ENCODE measurements at regions not wholly inside any gene's neighbourhood (a gene's known extent, or its start where the extent isn't known, plus 50 kb on each side); places are given as distances from the start of the nearest gene placed in this dataset.
"Not testable (repeated sequence)": the region's sequence is repeated elsewhere in the genome, so short reads cannot be mapped to it uniquely, and the experiment has no call there.

GRCh38 chr22:48483764-48484528 lies 1343.7 kb downstream of the BRD1 start:
- no peak overlapping the region for H3K27ac ChIP-seq
- no peak for TF ChIP-seq CTCF (conservative IDR thresholded peaks at IDR 0.05)

- no peak overlapping the region for H3K27ac ChIP-seq
- no peak for TF ChIP-seq CTCF (conservative IDR thresholded peaks at IDR 0.05)
Observed at GRCh38 chr22:48482771-48483170, 1344.9 kb downstream of the BRD1 start.

DNA sequence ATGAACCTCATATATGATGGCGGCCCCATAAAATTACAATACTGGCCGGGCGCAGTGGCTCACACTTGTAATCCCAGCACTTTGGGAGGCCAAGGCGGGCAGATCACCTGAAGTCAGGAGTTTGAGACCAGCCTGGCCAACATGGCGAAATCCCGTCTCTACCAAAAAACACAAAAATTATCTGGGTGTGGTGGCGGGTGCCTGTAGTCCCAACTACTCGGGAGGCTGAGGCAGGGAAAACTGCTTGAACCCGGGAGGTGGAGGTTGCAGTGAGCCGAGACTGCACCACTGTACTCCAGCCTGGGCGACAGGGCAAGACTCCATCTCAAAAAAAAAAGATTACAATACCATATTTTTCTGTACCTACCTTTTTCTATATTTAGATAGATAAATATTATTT lies 1345.5 kb downstream of the BRD1 start:
- not testable (repeated sequence) for H3K27ac ChIP-seq

DNA sequence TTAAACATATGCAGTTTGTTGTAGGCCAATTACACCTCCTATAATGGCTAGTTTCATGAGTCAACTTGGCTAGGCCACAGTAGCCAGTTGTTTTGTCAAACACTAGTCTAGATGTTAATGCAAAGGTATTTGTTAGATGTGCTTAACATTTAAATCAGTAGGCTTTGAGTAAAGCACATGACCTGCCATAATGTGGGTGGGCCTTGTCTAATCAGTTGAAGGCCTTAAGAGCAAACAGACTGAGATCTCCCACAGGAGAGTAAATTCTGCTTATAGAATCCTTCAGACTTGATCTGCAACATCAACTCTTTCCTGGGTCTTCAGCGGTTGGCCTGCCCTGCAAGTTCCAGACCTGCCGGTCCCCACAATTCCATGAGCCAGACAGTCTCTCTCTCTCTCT lies 1345.9 kb downstream of the BRD1 start:
- no peak overlapping the region for H3K27ac ChIP-seq
- TF ChIP-seq CTCF (conservative IDR thresholded peaks at IDR 0.05) = no peak

DNA sequence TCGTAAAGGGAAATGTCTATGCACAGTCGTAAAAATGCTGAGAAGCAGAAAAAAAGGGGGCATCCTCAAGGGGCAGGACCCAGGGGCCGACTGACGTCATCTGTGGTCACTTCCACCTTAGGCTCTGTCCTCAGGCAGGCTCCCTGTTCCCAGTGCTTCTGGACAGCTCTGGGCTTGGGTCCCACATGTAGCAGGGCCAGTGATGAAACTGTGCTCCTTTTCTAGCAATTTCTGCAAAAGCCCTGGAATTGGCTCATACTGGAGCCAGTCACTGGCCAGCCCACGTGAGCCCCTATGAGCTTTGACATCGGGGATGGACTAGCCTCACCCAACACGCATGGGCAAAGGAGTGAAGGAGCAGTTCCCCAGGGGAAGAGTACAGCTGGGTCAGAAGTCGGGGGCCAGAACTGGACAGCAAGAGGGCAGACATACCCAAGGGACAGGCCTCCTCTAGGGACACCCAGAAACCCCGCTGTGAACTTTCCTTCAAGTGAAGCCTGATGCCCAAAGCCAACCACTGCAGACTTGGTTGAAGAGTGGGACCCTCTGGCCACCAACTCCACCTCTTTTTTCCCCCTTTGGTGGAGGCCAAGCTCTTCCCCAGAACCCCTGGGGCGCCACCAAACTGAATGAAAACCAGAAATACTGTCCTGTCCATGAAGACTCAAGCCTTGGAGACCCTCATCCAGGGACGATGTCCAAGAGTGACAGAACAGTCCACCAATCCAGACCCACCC lies 1349.0 kb downstream of the BRD1 start:
- H3K27ac ChIP-seq = no peak overlapping the region
- TF ChIP-seq CTCF (conservative IDR thresholded peaks at IDR 0.05) = no peak

- no peak for TF ChIP-seq CTCF (conservative IDR thresholded peaks at IDR 0.05)
- no peak overlapping the region for H3K27ac ChIP-seq
Observed at GRCh38 chr22:48478124-48478523, 1349.5 kb downstream of the BRD1 start.

GRCh38 chr22:48477031-48477721 lies 1350.5 kb downstream of the BRD1 start:
- no peak for TF ChIP-seq CTCF (conservative IDR thresholded peaks at IDR 0.05)
- H3K27ac ChIP-seq = no peak overlapping the region

Data from VCaP (cell line).